Nephron (organoid): ENCODE measurements at regions not wholly inside any gene's neighbourhood (a gene's known extent, or its start where the extent isn't known, plus 50 kb on each side); places are given as distances from the start of the nearest gene placed in this dataset.
"Not testable (repeated sequence)": the region's sequence is repeated elsewhere in the genome, so short reads cannot be mapped to it uniquely, and the experiment has no call there.

ENCODE experiments used
- H3K27ac Mint-ChIP-seq, 3 experiments: 2 replicates each; pipeline ENCODE4 v1.8.0; 2020; ENCODE audit warnings: mixed read lengths in 3 of 3, mild to moderate bottlenecking in 2 of 3, moderate library complexity in 1 of 3
- H3K27me3 Mint-ChIP-seq: 2 replicates; pipeline ENCODE4 v1.8.0; 2021; ENCODE audit warnings: low read depth, mild to moderate bottlenecking, moderate library complexity, mixed read lengths
- H3K36me3 Mint-ChIP-seq: 2 replicates; pipeline ENCODE4 v1.8.0; 2020; ENCODE audit warnings: low read depth, mixed read lengths
- H3K4me1 Mint-ChIP-seq: 2 replicates; pipeline ENCODE4 v1.8.0; 2020; ENCODE audit warnings: mixed read lengths
- H3K4me3 Mint-ChIP-seq, 3 experiments: 2 replicates each; pipeline ENCODE4 v1.8.0; 2020; ENCODE audit warnings: mild to moderate bottlenecking in 3 of 3, mixed read lengths in 3 of 3, moderate library complexity in 2 of 3
- H3K9me3 Mint-ChIP-seq: 2 replicates; pipeline ENCODE4 v1.8.0; 2020; ENCODE audit warnings: mixed read lengths
- TF ChIP-seq, protein P1 (sequence below), 3 experiments: fragments of 200-600 bp; sonication (generic); IDR thresholded peaks; one replicate each; pipeline ENCODE4 v1.5.0; 2021; ENCODE audit warnings: antibody characterized with exemption in 3 of 3; ENCODE audit not compliant: unreplicated experiment in 3 of 3

DNA sequence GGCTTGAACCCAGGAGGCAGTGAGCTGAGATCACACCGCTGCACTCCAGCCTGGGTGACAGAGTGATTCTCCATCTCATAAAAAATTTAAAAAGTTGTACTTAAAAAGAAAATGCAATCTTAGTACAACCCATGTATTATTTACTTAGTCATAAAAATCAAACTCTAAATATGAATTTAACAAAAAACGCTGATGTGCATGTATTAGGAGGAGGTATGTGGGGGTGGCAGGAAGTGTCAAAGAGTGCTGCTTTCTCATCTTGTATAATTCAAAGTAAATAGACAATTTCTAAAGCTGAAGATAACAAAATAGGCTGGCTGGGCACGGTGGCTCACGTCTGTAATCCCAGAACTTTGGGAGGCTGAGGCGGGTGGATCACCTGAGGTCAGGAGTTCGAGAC, 81.0 kb upstream of the NRBF2 start:
- H3K36me3 Mint-ChIP-seq = no peaks in the 10 kb centered on the region

DNA sequence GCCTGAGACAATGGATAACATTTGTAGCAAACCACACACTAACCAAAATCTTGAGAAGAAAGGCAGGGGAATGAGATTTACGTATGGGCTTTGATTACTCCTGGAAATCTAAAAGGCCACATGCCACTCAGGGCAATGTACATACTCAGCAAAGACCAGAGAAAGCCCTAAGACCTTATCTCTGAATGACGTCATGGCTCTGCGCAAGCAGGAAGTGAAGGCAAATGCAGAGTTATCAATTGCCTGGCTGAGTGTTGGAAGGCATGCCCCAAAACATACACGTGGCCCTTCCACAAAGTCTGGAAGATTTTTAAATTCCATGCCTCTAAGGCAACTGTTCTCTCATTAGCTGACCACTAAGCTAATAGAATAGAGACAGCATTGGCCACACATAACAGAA, 90.9 kb upstream of the NRBF2 start:
- TF ChIP-seq, protein P1, sequence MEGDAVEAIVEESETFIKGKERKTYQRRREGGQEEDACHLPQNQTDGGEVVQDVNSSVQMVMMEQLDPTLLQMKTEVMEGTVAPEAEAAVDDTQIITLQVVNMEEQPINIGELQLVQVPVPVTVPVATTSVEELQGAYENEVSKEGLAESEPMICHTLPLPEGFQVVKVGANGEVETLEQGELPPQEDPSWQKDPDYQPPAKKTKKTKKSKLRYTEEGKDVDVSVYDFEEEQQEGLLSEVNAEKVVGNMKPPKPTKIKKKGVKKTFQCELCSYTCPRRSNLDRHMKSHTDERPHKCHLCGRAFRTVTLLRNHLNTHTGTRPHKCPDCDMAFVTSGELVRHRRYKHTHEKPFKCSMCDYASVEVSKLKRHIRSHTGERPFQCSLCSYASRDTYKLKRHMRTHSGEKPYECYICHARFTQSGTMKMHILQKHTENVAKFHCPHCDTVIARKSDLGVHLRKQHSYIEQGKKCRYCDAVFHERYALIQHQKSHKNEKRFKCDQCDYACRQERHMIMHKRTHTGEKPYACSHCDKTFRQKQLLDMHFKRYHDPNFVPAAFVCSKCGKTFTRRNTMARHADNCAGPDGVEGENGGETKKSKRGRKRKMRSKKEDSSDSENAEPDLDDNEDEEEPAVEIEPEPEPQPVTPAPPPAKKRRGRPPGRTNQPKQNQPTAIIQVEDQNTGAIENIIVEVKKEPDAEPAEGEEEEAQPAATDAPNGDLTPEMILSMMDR (IDR thresholded peaks at IDR 0.05; ENCODE audit: unreplicated experiment in 3 of 3) = no peak
- no peaks in the 10 kb centered on the region for H3K27me3 Mint-ChIP-seq
- H3K27ac Mint-ChIP-seq = no peak overlapping the region
- H3K4me3 Mint-ChIP-seq = no peak overlapping the region
- H3K4me1 Mint-ChIP-seq = no peaks in the 10 kb centered on the region
- peaks cover 24% of the 10 kb centered on the region for H3K9me3 Mint-ChIP-seq
- peaks cover 3% of the 10 kb centered on the region for H3K36me3 Mint-ChIP-seq

More for the DNA sequence above, 81.0 kb upstream of the NRBF2 start:
- no peak overlapping the region for H3K4me3 Mint-ChIP-seq
- H3K27ac Mint-ChIP-seq = no peak overlapping the region
- H3K9me3 Mint-ChIP-seq = no peaks in the 10 kb centered on the region
- H3K4me1 Mint-ChIP-seq = no peaks in the 10 kb centered on the region
- TF ChIP-seq, protein P1 (IDR thresholded peaks at IDR 0.05; ENCODE audit: unreplicated experiment in 3 of 3) = no peak
- peaks cover 8% of the 10 kb centered on the region for H3K27me3 Mint-ChIP-seq

DNA sequence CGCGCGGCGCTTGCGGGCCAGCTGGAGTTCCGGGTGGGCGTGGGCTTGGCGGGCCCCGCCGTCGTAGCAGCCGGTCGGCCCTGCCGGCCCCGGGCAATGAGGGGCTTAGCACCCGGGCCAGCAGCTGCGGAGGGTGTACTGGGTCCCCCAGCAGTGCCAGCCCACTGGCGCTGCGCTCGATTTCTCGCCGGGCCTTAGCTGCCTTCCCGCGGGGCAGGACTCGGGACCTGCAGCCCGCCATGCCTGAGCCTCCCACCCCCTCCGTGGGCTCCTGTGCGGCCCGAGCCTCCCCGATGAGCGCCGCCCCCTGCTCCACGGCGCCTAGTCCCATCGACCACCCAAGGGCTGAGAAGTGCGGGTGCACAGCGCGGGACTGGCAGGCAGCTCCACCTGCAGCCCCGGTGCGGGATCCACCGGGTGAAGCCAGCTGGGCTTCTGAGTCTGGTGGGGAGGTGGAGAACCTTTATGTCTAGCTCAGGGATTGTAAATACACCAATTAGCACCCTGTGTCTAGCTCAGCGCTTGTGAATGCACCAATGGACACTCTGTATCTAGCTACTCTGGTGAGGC, 99.4 kb upstream of the NRBF2 start:
- not testable (repeated sequence) for H3K27ac Mint-ChIP-seq

DNA sequence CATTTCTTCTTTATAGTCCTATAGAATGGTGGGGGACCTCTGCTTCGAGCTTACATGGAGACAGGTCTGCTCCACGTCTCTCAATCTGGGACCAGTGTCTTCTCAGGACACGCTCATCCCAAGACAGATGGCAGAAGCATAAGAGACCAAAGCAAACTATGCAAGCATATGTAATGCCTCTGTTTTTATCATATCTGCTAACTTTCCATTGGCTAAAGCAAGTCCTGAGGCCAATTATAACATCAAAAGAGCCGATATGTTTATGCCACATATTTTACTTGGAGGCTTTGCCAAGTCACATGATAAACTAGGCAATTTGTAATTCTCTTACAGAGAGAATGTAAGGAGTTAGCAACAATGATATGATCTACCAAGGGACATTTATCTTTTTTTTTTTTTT, 102.6 kb upstream of the NRBF2 start:
- Mint-ChIP-seq H3K27ac (no peak overlapping the region), H3K4me1 (no peaks in the 10 kb centered on the region), H3K27me3 (no peaks in the 10 kb centered on the region), H3K4me3 (no peak overlapping the region), H3K9me3 (peaks cover 11% of the 10 kb centered on the region), H3K36me3 (no peaks in the 10 kb centered on the region)
- TF ChIP-seq, protein P1 (IDR thresholded peaks at IDR 0.05; ENCODE audit: unreplicated experiment in 3 of 3) = no peak

More for the DNA sequence above, 99.4 kb upstream of the NRBF2 start:
- H3K4me1 Mint-ChIP-seq, H3K36me3 Mint-ChIP-seq, H3K27me3 Mint-ChIP-seq, H3K4me3 Mint-ChIP-seq: not testable (repeated sequence)
- H3K9me3 Mint-ChIP-seq = peaks cover 21% of the 10 kb centered on the region

DNA sequence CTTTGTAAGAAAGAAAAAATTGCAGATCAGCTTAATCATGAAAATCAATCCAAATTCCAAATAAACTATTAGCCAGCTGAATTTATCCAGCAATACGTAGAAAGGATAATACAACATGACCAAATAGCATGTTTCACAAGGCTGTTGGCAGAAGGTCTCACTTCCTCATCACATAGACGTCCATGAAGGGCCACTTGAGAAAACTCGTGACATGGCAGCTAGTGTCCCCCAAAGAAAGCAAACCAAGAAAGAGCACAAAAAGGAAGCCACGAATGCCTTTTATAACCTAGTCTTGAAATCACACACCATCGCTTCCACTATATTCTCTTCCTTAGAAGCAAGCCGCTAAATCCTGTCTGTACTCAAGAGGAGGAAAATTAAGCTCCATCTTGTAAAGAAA, 105.6 kb upstream of the NRBF2 start:
- Mint-ChIP-seq H3K4me1 (no peaks in the 10 kb centered on the region), H3K4me3 (no peak overlapping the region)
- TF ChIP-seq, protein P1 (IDR thresholded peaks at IDR 0.05; ENCODE audit: unreplicated experiment in 3 of 3) = no peak

DNA sequence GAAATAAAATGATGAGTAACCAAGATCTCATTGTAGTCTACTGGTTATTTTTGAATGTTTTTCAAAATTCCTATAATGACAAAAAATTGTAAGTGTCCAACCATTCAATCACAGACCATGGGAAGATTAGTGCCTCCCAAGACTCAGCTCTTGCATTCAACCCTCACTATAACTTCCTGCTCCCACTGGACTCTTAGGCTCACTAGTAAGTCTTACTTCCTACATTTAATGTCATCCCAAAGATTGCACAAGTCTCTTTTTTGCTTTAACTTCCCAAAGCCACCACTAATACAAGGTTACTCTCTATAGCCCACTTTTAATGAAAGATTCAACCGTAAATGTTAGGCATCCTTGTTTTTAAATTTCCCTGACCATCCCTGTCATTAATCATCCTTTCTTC, 111.9 kb upstream of the NRBF2 start:
- H3K27me3 Mint-ChIP-seq = no peaks in the 10 kb centered on the region
- H3K4me3 Mint-ChIP-seq = no peak overlapping the region
- H3K4me1 Mint-ChIP-seq = no peaks in the 10 kb centered on the region
- H3K9me3 Mint-ChIP-seq = no peaks in the 10 kb centered on the region
- no peak overlapping the region for H3K27ac Mint-ChIP-seq
- TF ChIP-seq, protein P1 (IDR thresholded peaks at IDR 0.05; ENCODE audit: unreplicated experiment in 3 of 3) = no peak
- no peaks in the 10 kb centered on the region for H3K36me3 Mint-ChIP-seq

More for the DNA sequence above, 105.6 kb upstream of the NRBF2 start:
- Mint-ChIP-seq H3K27ac (no peak overlapping the region), H3K36me3 (no peaks in the 10 kb centered on the region), H3K9me3 (no peaks in the 10 kb centered on the region), H3K27me3 (no peaks in the 10 kb centered on the region)
